ENCODE measurements at regions not wholly inside any gene's neighbourhood (a gene's known extent, or its start where the extent isn't known, plus 50 kb on each side); places are given as distances from the start of the nearest gene placed in this dataset.

GRCh38 chr3:107956991-107957900, 133.6 kb downstream of the CD47 start:
- TF ChIP-seq EP300 (IDR thresholded peaks at IDR 0.05) (no peak), CTCF (IDR thresholded peaks at IDR 0.05) (no peak), POLR2A (IDR thresholded peaks at IDR 0.05; ENCODE audit: low read depth) (no peak)

Measured in esophagus muscularis mucosa (tissue), 4 donors.